ENCODE measurements at regions not wholly inside any gene's neighbourhood (a gene's known extent, or its start where the extent isn't known, plus 50 kb on each side); places are given as distances from the start of the nearest gene placed in this dataset.
A peak's percentile ranks its signal among the peaks of the same experiment; 100 is the strongest.

GRCh38 chr9:90162326-90162725 is 480.3 kb downstream of the DIRAS2 start:
- no peak overlapping the region for H3K27ac ChIP-seq (ENCODE audit: extremely low read depth, low read depth, low read length)
- no peaks in the 10 kb centered on the region for H3K9me3 ChIP-seq (ENCODE audit: control insufficient read depth, insufficient read depth, low read depth, low read length)
- H3K36me3 ChIP-seq (ENCODE audit: control insufficient read depth in 2 of 2, insufficient read depth in 1 of 2, low read length in 2 of 2): no peaks in the 10 kb centered on the region
- CTCF ChIA-PET: interaction anchor here (2.0 kb wide), 1 partner anchor 19 kb away, joined by 6 read pairs; no protein-coding TSS in a partner anchor
- POLR2A ChIA-PET: no interaction called here
- no peaks in the 10 kb centered on the region for H3K4me1 ChIP-seq (ENCODE audit: control insufficient read depth, insufficient read depth, low read length)
- no peak overlapping the region for H3K4me3 ChIP-seq (ENCODE audit: low read depth, low read length)
- no peak for TF ChIP-seq ELK4 (IDR thresholded peaks at IDR 0.05; ENCODE audit: borderline replicate concordance, low read depth, low read length)
- TF ChIP-seq ZNF391 (tag by site-specific recombination; IDR thresholded peaks at IDR 0.05; ENCODE audit: borderline replicate concordance, low read depth): no peak
- no peak for TF ChIP-seq ZNF341 (tag by site-specific recombination; IDR thresholded peaks at IDR 0.05; ENCODE audit: low read depth)
- TF ChIP-seq ZNF398 (tag by site-specific recombination; IDR thresholded peaks at IDR 0.05): no peak
- no peak for TF ChIP-seq ZNF530 (tag by site-specific recombination; IDR thresholded peaks at IDR 0.05; ENCODE audit: low read depth)
- no peak for TF ChIP-seq ZNF18 (tag by site-specific recombination; IDR thresholded peaks at IDR 0.05)
- no peak for TF ChIP-seq ZNF639 (tag by site-specific recombination; IDR thresholded peaks at IDR 0.05)
- no peak for TF ChIP-seq ZNF596 (tag by site-specific recombination; IDR thresholded peaks at IDR 0.05)
- no peak for TF ChIP-seq SP7 (tag by site-specific recombination; IDR thresholded peaks at IDR 0.05)
- no peak for TF ChIP-seq ZSCAN4 (tag by site-specific recombination; IDR thresholded peaks at IDR 0.05)
- TF ChIP-seq HOXD13 (CRISPR knock-in tag; IDR thresholded peaks at IDR 0.05; ENCODE audit: borderline replicate concordance): no peak
- no peak for TF ChIP-seq ZNF132 (tag by site-specific recombination; IDR thresholded peaks at IDR 0.05; ENCODE audit: borderline replicate concordance)

- CTCF ChIA-PET: interaction anchor here (0.6 to 2.0 kb wide), 3 partner anchors 20 to 666 kb away, joined by 4 to 6 read pairs (median 4); no protein-coding TSS in a partner anchor
- H3K4me1 ChIP-seq (ENCODE audit: control insufficient read depth, insufficient read depth, low read length): no peaks in the 10 kb centered on the region
- TF ChIP-seq REST (tag by site-specific recombination; IDR thresholded peaks at IDR 0.05) (no peak), ZNF391 (tag by site-specific recombination; IDR thresholded peaks at IDR 0.05; ENCODE audit: borderline replicate concordance, low read depth) (no peak), ZIC2 (tag by site-specific recombination; IDR thresholded peaks at IDR 0.05) (no peak), ZFHX2 (tag by site-specific recombination; conservative IDR thresholded peaks at IDR 0.05) (0 out of 2 replicates have a peak, but pooled peaks have one; percentile 14), BCL6B (tag by site-specific recombination; IDR thresholded peaks at IDR 0.05) (no peak)
- no peak overlapping the region for H3K4me3 ChIP-seq (ENCODE audit: low read depth, low read length)
- POLR2A ChIA-PET: no interaction called here
- no peaks in the 10 kb centered on the region for H3K36me3 ChIP-seq (ENCODE audit: control insufficient read depth in 2 of 2, insufficient read depth in 1 of 2, low read length in 2 of 2)
- no peaks in the 10 kb centered on the region for H3K9me3 ChIP-seq (ENCODE audit: control insufficient read depth, insufficient read depth, low read depth, low read length)
- no peak overlapping the region for H3K27ac ChIP-seq (ENCODE audit: extremely low read depth, low read depth, low read length)
These were observed 479.8 kb downstream of the DIRAS2 start for GRCh38 chr9:90162819-90163218.
